ENCODE measurements at regions not wholly inside any gene's neighbourhood (a gene's known extent, or its start where the extent isn't known, plus 50 kb on each side); places are given as distances from the start of the nearest gene placed in this dataset.

DNA sequence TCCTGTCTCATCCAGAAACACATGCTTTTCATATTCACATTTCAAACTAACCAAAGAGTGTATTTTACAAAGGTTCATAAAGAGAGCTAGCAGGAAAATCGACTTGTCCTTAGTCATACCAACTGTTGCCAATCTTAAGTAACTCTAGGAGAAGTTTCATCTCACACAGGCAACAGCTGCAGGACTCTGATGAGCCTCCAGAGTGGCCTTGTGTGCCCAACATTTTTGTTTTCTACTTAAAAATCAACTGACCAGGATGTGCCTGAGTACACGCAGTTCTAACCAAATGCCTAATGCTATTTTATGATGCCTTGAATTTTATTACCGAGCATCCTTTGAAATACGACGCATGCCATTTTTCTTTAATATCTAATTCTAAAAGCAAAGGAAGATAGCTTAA, 595.9 kb upstream of the LRRTM4 start:
- TF ChIP-seq, protein P1, sequence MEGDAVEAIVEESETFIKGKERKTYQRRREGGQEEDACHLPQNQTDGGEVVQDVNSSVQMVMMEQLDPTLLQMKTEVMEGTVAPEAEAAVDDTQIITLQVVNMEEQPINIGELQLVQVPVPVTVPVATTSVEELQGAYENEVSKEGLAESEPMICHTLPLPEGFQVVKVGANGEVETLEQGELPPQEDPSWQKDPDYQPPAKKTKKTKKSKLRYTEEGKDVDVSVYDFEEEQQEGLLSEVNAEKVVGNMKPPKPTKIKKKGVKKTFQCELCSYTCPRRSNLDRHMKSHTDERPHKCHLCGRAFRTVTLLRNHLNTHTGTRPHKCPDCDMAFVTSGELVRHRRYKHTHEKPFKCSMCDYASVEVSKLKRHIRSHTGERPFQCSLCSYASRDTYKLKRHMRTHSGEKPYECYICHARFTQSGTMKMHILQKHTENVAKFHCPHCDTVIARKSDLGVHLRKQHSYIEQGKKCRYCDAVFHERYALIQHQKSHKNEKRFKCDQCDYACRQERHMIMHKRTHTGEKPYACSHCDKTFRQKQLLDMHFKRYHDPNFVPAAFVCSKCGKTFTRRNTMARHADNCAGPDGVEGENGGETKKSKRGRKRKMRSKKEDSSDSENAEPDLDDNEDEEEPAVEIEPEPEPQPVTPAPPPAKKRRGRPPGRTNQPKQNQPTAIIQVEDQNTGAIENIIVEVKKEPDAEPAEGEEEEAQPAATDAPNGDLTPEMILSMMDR (conservative IDR thresholded peaks at IDR 0.05; ENCODE audit: low read depth, low read length): no peak
- TF ChIP-seq EZH2 (IDR thresholded peaks at IDR 0.05; ENCODE audit: borderline replicate concordance, low read depth, low read length, poor library complexity, severe bottlenecking): no peak

Data from A673 (cell line).